Thyroid gland (tissue), 4 donors: ENCODE measurements at regions not wholly inside any gene's neighbourhood (a gene's known extent, or its start where the extent isn't known, plus 50 kb on each side); places are given as distances from the start of the nearest gene placed in this dataset.

Source experiments
- DNase-seq, 2 donors: peaks; one replicate each; pipeline ENCODE4 v3.0.0-alpha.2; 2019
- H3K27ac ChIP-seq, 3 donors: fragments of 200-600 bp; sonication (generic); 1 replicate in 2 of 3; 2 replicates in 1 of 3; pipeline ENCODE4 v1.5.1; 2016 to 2019; ENCODE audit warnings: mild to moderate bottlenecking in 1 of 3, moderate library complexity in 1 of 3
- H3K27me3 ChIP-seq: fragments of 200-600 bp; sonication (generic); one replicate; pipeline ENCODE4 v1.5.1; 2019
- H3K36me3 ChIP-seq, 2 donors: fragments of 200-600 bp; sonication (generic); one replicate each; pipeline ENCODE4 v1.5.1; 2016 to 2019
- H3K4me1 ChIP-seq, 2 donors: fragments of 200-600 bp; sonication (generic); one replicate each; pipeline ENCODE4 v1.5.1; 2017 to 2019
- H3K4me3 ChIP-seq, 3 donors: fragments of 200-600 bp; sonication (generic); replicated peaks in 1 of 3; 1 replicate in 2 of 3; 2 replicates in 1 of 3; pipeline ENCODE4 v1.5.1; 2016; ENCODE audit warnings: mild to moderate bottlenecking in 1 of 3
- H3K9me3 ChIP-seq: fragments of 200-600 bp; sonication (generic); one replicate; pipeline ENCODE4 v1.5.1; 2017
- CTCF ChIP-seq, 6 experiments: fragments of 200-600 bp in 3 of 6; fragments of 450-650 bp in 3 of 6; sonication (generic) in 3 of 6; IDR thresholded peaks; one replicate each; pipeline ENCODE4 v1.5.1; 2016 to 2019; ENCODE audit warnings: antibody characterized with exemption in 6 of 6, mild to moderate bottlenecking in 2 of 6, inconsistent platforms in 1 of 6, moderate library complexity in 1 of 6
- POLR2A ChIP-seq, 2 donors: fragments of 450-650 bp; IDR thresholded peaks; one replicate each; pipeline ENCODE4 v1.6.1; 2017; ENCODE audit warnings: antibody characterized with exemption in 2 of 2, mild to moderate bottlenecking in 2 of 2, moderate library complexity in 1 of 2
- WGBS, 2 donors: methylation state at CpG; one replicate each; pipeline ENCODE4 v1.1.5; 2017; 5-methylcytosine and 5-hydroxymethylcytosine counted together
- intact Hi-C: fragments of 100-400 bp; cut with DNase I; formaldehyde crosslinking; loops from one replicate; pipeline ENCODE4 v1.15.1; 2023

- DNase-seq = no peak
- peaks cover 0 to 5% of the 10 kb centered on the region in 2 donors for H3K4me1 ChIP-seq
- no peaks in the 10 kb centered on the region for H3K36me3 ChIP-seq
- no peak overlapping the region for H3K27ac ChIP-seq
- WGBS, 2 donors = 95 to 97% methylated on average over 2 of the region's 2 CpGs
- H3K27me3 ChIP-seq = no peaks in the 10 kb centered on the region
- intact Hi-C loops = no loop called here
- no peaks in the 10 kb centered on the region for H3K9me3 ChIP-seq
- H3K4me3 ChIP-seq = no peak overlapping the region
- TF ChIP-seq POLR2A (IDR thresholded peaks at IDR 0.05) (no peak), CTCF (IDR thresholded peaks at IDR 0.05) (no peak)
These were observed 77.1 kb upstream of the MBNL2 start for GRCh38 chr13:97145057-97145456.

GRCh38 chr13:97148894-97149293, 73.2 kb upstream of the MBNL2 start:
- Histone ChIP-seq H3K9me3 (no peaks in the 10 kb centered on the region), H3K27me3 (no peaks in the 10 kb centered on the region), H3K27ac (no peak overlapping the region), H3K36me3 (no peaks in the 10 kb centered on the region), H3K4me3 (no peak overlapping the region), H3K4me1 (no peaks in the 10 kb centered on the region)
- no peak for DNase-seq
- TF ChIP-seq CTCF (IDR thresholded peaks at IDR 0.05) = no peak
- no peak for TF ChIP-seq POLR2A (IDR thresholded peaks at IDR 0.05)
- 90 to 91% methylated on average over 4 of the region's 4 CpGs for WGBS, 2 donors
- intact Hi-C loops = no loop called here

- H3K9me3 ChIP-seq = no peaks in the 10 kb centered on the region
- no peak overlapping the region for H3K27ac ChIP-seq
- TF ChIP-seq CTCF (IDR thresholded peaks at IDR 0.05) (no peak), POLR2A (IDR thresholded peaks at IDR 0.05) (no peak)
- no peaks in the 10 kb centered on the region for H3K4me1 ChIP-seq
- 95 to 96% methylated on average over 2 of the region's 2 CpGs for WGBS, 2 donors
- no peak for DNase-seq
- no peak overlapping the region for H3K4me3 ChIP-seq
- H3K36me3 ChIP-seq = no peaks in the 10 kb centered on the region
- intact Hi-C loops = no loop called here
- no peaks in the 10 kb centered on the region for H3K27me3 ChIP-seq
These were observed 61.7 kb upstream of the MBNL2 start for GRCh38 chr13:97160421-97160820.

GRCh38 chr13:97161582-97162231, 60.4 kb upstream of the MBNL2 start:
- Histone ChIP-seq H3K9me3 (no peaks in the 10 kb centered on the region), H3K36me3 (no peaks in the 10 kb centered on the region), H3K27me3 (no peaks in the 10 kb centered on the region), H3K4me1 (no peaks in the 10 kb centered on the region), H3K4me3 (no peak overlapping the region), H3K27ac (no peak overlapping the region)
- DNase-seq = no peak
- intact Hi-C loops = no loop called here
- 82 to 89% methylated on average over 5 of the region's 5 CpGs for WGBS, 2 donors
- TF ChIP-seq CTCF (IDR thresholded peaks at IDR 0.05) = no peak
- TF ChIP-seq POLR2A (IDR thresholded peaks at IDR 0.05) = no peak

GRCh38 chr13:97165502-97166425, 56.4 kb upstream of the MBNL2 start:
- Histone ChIP-seq H3K36me3 (no peaks in the 10 kb centered on the region), H3K27me3 (no peaks in the 10 kb centered on the region), H3K27ac (no peak overlapping the region), H3K4me1 (no peaks in the 10 kb centered on the region), H3K9me3 (no peaks in the 10 kb centered on the region), H3K4me3 (no peak overlapping the region)
- intact Hi-C loops = no loop called here
- TF ChIP-seq POLR2A (IDR thresholded peaks at IDR 0.05) (no peak), CTCF (IDR thresholded peaks at IDR 0.05) (no peak)
- 97% methylated on average over 2 of the region's 2 CpGs for WGBS, 2 donors
- no peak for DNase-seq
